GM12878 (cell line): ENCODE measurements at regions not wholly inside any gene's neighbourhood (a gene's known extent, or its start where the extent isn't known, plus 50 kb on each side); places are given as distances from the start of the nearest gene placed in this dataset.

Source experiments
- ATF3 ChIP-seq: IDR thresholded peaks from 2 replicates; pipeline ENCODE4 v1.6.1; 2011; ENCODE audit warnings: low read depth, mild to moderate bottlenecking, low read length, moderate library complexity, borderline replicate concordance; ENCODE audit errors: extremely low read depth
- BRCA1 ChIP-seq: IDR thresholded peaks from 2 replicates; pipeline ENCODE4 v1.6.1; 2011; ENCODE audit warnings: low read depth, low read length, improper control_type of control experiment
- E2F8 ChIP-seq: fragments of 450-650 bp; IDR thresholded peaks from 2 replicates; pipeline ENCODE4 v1.6.1; 2018; ENCODE audit warnings: mild to moderate bottlenecking, low read depth, moderate library complexity; ENCODE audit not compliant: partially characterized antibody
- RAD51 ChIP-seq: fragments of 450-650 bp; IDR thresholded peaks from 2 replicates; pipeline ENCODE4 v1.6.1; 2016; ENCODE audit warnings: moderate library complexity, mild to moderate bottlenecking, inconsistent platforms
- STAT3 ChIP-seq: IDR thresholded peaks from 2 replicates; pipeline ENCODE4 v1.6.1; 2011; ENCODE audit warnings: low read depth, low read length, improper control_type of control experiment
- ZNF274 ChIP-seq: IDR thresholded peaks from one replicate; pipeline ENCODE4 v1.8.0; 2011; ENCODE audit not compliant: insufficient read length, insufficient read depth

- no peak for TF ChIP-seq STAT3
- no peak for TF ChIP-seq RAD51
- TF ChIP-seq E2F8: no peak
- no peak for TF ChIP-seq ZNF274
- no peak for TF ChIP-seq ATF3
- TF ChIP-seq BRCA1: no peak
These were observed 170.9 kb upstream of the LMNTD1 start for GRCh38 chr12:25723921-25724491.
